ENCODE measurements at regions not wholly inside any gene's neighbourhood (a gene's known extent, or its start where the extent isn't known, plus 50 kb on each side); places are given as distances from the start of the nearest gene placed in this dataset.
"Not testable (repeated sequence)": the region's sequence is repeated elsewhere in the genome, so short reads cannot be mapped to it uniquely, and the experiment has no call there.

DNA sequence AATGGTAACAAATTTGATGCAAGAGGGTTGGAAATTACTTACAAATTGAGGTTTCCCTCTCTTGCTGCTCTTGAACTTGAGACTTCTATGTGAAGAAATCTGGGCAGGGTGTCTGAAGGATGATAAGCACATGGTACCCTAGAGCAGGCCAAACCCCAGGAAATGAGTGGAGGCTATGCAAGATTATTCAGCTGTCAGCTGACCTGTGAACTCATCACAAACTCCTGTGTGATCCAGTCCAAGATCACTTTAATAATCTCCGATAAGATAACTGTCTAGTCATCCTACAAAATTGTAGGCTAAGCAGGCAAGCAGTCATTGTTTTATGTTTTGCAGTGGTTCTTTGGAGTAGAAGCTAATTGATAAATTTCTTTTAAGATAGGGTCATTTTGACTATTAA, 213.1 kb downstream of the BTBD3 start (continued):
- no peak for TF ChIP-seq SP1 (IDR thresholded peaks at IDR 0.05)
- TF ChIP-seq RAD21 (IDR thresholded peaks at IDR 0.05), result no peak

DNA sequence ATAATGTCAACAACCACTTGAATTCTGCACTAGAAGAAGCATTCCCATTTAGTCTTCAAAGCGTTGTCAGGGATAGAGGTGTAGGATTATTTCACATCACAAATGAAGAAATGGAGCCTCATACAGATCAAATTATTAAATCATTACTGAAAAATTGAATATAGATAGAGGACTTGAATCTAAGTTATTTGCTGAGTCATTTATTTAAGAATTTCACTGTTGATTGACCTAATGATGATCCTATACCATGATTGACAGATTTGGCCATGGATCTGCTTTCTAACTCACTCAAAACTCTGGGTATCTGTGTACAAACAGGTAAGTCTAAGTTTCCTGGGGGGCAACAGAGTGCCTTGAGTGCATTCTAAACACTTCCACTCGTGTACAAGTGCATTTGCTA, 215.9 kb downstream of the BTBD3 start:
- Histone ChIP-seq H3K4me1 (ENCODE audit: control insufficient read depth in 4 of 4, insufficient read depth in 4 of 4, low read length in 3 of 4) (no peaks in the 10 kb centered on the region), H3K9ac (ENCODE audit: low read depth in 1 of 2, low read length in 2 of 2) (no peak overlapping the region), H3K9me3 (ENCODE audit: control insufficient read depth in 4 of 4, low read length in 3 of 4) (peaks cover 0 to 4% (median under 1%) of the 10 kb centered on the region in 4 donors), H3K36me3 (ENCODE audit: control insufficient read depth in 4 of 4, insufficient read depth in 3 of 4, low read depth in 1 of 4, low read length in 3 of 4) (no peaks in the 10 kb centered on the region), H3K27ac (ENCODE audit: low read depth in 1 of 2, low read length in 2 of 2) (no peak overlapping the region), H3K27me3 (ENCODE audit: control insufficient read depth in 4 of 4, insufficient read depth in 4 of 4, low read length in 3 of 4) (no peaks in the 10 kb centered on the region), H3K4me3 (ENCODE audit: low read depth in 1 of 3, low read length in 3 of 3) (no peak overlapping the region)
- DNase-seq (ENCODE audit: low spot score), result no peak
- 71% methylated on average over 2 of the region's 2 CpGs for WGBS
- no peak for TF ChIP-seq RAD21 (IDR thresholded peaks at IDR 0.05)
- TF ChIP-seq SP1 (IDR thresholded peaks at IDR 0.05), result no peak
- TF ChIP-seq, protein P1, sequence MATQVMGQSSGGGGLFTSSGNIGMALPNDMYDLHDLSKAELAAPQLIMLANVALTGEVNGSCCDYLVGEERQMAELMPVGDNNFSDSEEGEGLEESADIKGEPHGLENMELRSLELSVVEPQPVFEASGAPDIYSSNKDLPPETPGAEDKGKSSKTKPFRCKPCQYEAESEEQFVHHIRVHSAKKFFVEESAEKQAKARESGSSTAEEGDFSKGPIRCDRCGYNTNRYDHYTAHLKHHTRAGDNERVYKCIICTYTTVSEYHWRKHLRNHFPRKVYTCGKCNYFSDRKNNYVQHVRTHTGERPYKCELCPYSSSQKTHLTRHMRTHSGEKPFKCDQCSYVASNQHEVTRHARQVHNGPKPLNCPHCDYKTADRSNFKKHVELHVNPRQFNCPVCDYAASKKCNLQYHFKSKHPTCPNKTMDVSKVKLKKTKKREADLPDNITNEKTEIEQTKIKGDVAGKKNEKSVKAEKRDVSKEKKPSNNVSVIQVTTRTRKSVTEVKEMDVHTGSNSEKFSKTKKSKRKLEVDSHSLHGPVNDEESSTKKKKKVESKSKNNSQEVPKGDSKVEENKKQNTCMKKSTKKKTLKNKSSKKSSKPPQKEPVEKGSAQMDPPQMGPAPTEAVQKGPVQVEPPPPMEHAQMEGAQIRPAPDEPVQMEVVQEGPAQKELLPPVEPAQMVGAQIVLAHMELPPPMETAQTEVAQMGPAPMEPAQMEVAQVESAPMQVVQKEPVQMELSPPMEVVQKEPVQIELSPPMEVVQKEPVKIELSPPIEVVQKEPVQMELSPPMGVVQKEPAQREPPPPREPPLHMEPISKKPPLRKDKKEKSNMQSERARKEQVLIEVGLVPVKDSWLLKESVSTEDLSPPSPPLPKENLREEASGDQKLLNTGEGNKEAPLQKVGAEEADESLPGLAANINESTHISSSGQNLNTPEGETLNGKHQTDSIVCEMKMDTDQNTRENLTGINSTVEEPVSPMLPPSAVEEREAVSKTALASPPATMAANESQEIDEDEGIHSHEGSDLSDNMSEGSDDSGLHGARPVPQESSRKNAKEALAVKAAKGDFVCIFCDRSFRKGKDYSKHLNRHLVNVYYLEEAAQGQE (IDR thresholded peaks at IDR 0.05), result no peak
- TF ChIP-seq, protein P2, sequence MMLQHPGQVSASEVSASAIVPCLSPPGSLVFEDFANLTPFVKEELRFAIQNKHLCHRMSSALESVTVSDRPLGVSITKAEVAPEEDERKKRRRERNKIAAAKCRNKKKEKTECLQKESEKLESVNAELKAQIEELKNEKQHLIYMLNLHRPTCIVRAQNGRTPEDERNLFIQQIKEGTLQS (IDR thresholded peaks at IDR 0.05), result no peak
- no peak for TF ChIP-seq EGR1 (IDR thresholded peaks at IDR 0.05; ENCODE audit: low read depth in 2 of 2)
- TF ChIP-seq JUND (IDR thresholded peaks at IDR 0.05), result no peak
- no peak for TF ChIP-seq RXRA (IDR thresholded peaks at IDR 0.05)
- no peak for TF ChIP-seq TAF1 (conservative IDR thresholded peaks at IDR 0.05)

DNA sequence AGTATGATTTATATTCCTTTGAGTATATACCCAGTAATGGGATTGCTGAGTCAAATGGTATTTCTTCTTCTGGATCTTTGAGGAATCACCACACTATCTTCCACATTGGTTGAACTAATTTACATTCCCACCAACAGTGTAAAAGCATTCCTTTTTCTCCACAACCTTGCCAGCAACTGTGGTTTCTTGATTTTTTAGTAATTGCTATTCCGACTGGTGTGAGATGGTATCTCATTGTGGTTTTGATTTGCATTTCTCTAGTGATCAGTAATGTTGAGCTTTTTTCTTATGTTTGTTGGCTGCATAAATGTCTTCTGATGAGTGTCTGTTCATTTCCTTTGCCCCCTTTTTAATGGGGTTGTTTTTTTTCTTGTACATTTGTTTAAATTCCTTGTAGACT, 228.3 kb downstream of the BTBD3 start:
- H3K9ac ChIP-seq (ENCODE audit: low read depth in 1 of 2, low read length in 2 of 2); H3K9me3 ChIP-seq (ENCODE audit: control insufficient read depth in 4 of 4, low read length in 3 of 4); H3K4me1 ChIP-seq (ENCODE audit: control insufficient read depth in 4 of 4, insufficient read depth in 4 of 4, low read length in 3 of 4); H3K27me3 ChIP-seq (ENCODE audit: control insufficient read depth in 4 of 4, insufficient read depth in 4 of 4, low read length in 3 of 4); H3K36me3 ChIP-seq (ENCODE audit: control insufficient read depth in 4 of 4, insufficient read depth in 3 of 4, low read depth in 1 of 4, low read length in 3 of 4); DNase-seq (ENCODE audit: low spot score); H3K4me3 ChIP-seq (ENCODE audit: low read depth in 1 of 3, low read length in 3 of 3); H3K27ac ChIP-seq (ENCODE audit: low read depth in 1 of 2, low read length in 2 of 2): not testable (repeated sequence)
- 96% methylated on average over 1 of the region's 1 CpG for WGBS

DNA sequence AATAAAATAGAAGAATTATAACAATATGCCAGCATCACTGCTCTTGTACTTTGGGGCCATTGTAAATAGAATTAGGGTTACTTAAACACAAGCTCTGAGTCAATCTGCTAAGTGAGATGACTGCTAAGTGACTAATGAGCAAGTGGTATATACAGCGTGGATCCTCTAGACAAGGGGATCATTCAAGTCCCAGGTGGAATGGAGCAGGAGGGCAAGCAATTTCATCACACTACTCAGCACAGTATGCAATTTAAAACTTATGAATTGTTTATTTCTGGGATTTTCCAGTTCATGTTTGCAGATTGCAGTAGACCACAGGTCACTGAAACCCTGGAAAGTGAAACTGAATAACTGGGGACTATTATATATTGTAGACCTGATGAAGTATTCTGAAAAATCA, 235.3 kb downstream of the BTBD3 start:
- H3K27me3 ChIP-seq (ENCODE audit: control insufficient read depth in 4 of 4, insufficient read depth in 4 of 4, low read length in 3 of 4), result no peaks in the 10 kb centered on the region
- H3K9ac ChIP-seq (ENCODE audit: low read depth in 1 of 2, low read length in 2 of 2), result no peak overlapping the region
- H3K9me3 ChIP-seq (ENCODE audit: control insufficient read depth in 4 of 4, low read length in 3 of 4), result no peaks in the 10 kb centered on the region
- H3K4me1 ChIP-seq (ENCODE audit: control insufficient read depth in 4 of 4, insufficient read depth in 4 of 4, low read length in 3 of 4), result no peaks in the 10 kb centered on the region
- no peaks in the 10 kb centered on the region for H3K36me3 ChIP-seq (ENCODE audit: control insufficient read depth in 4 of 4, insufficient read depth in 3 of 4, low read depth in 1 of 4, low read length in 3 of 4)
- no peak overlapping the region for H3K27ac ChIP-seq (ENCODE audit: low read depth in 1 of 2, low read length in 2 of 2)
- no peak for DNase-seq (ENCODE audit: low spot score)
- WGBS, result 88% methylated on average over 1 of the region's 1 CpG
- TF ChIP-seq SP1 (IDR thresholded peaks at IDR 0.05) (no peak), HNF4G (IDR thresholded peaks at IDR 0.05) (no peak), RAD21 (IDR thresholded peaks at IDR 0.05) (no peak)
- TF ChIP-seq, protein P1 (IDR thresholded peaks at IDR 0.05), result no peak
- TF ChIP-seq, protein P3, sequence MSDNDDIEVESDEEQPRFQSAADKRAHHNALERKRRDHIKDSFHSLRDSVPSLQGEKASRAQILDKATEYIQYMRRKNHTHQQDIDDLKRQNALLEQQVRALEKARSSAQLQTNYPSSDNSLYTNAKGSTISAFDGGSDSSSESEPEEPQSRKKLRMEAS (IDR thresholded peaks at IDR 0.05), result no peak
- TF ChIP-seq, protein P4, sequence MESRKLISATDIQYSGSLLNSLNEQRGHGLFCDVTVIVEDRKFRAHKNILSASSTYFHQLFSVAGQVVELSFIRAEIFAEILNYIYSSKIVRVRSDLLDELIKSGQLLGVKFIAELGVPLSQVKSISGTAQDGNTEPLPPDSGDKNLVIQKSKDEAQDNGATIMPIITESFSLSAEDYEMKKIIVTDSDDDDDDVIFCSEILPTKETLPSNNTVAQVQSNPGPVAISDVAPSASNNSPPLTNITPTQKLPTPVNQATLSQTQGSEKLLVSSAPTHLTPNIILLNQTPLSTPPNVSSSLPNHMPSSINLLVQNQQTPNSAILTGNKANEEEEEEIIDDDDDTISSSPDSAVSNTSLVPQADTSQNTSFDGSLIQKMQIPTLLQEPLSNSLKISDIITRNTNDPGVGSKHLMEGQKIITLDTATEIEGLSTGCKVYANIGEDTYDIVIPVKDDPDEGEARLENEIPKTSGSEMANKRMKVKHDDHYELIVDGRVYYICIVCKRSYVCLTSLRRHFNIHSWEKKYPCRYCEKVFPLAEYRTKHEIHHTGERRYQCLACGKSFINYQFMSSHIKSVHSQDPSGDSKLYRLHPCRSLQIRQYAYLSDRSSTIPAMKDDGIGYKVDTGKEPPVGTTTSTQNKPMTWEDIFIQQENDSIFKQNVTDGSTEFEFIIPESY (IDR thresholded peaks at IDR 0.05), result no peak
- H3K4me3 ChIP-seq (ENCODE audit: low read depth in 1 of 3, low read length in 3 of 3), result no peak overlapping the region
